OCI-LY7 (cell line): ENCODE measurements at regions not wholly inside any gene's neighbourhood (a gene's known extent, or its start where the extent isn't known, plus 50 kb on each side); places are given as distances from the start of the nearest gene placed in this dataset.

Experiments
- BruUV-seq: library from RNA; stranded (reverse); fragments of 400-500 nt; replicated peaks from 2 replicates; lab custom pipeline; 2021; lab: Mats Ljungman, UMichigan
- CTCF ChIA-PET: fragments of 300-600 bp; sonication (Branson Sonifier 250); formaldehyde crosslinking; loops from one replicate; lab custom pipeline; 2022; ENCODE audit warnings: antibody characterized with exemption; ENCODE audit not compliant: unreplicated experiment; lab: Charles Lee
- POLR2A ChIA-PET: fragments of 300-600 bp; sonication (Branson Sonifier 250); formaldehyde crosslinking; loops from one replicate; lab custom pipeline; 2022; ENCODE audit warnings: antibody characterized with exemption; lab: Charles Lee
- DNase-seq: peaks from one replicate; pipeline ENCODE4 v3.0.0-alpha.2; 2015; ENCODE audit warnings: low spot score
- H2AFZ ChIP-seq: fragments of 200-600 bp; sonication (generic), shearing (Covaris generic); 2 replicates; pipeline ENCODE4 v1.6.1; 2014; ENCODE audit warnings: mild to moderate bottlenecking, antibody characterized with exemption, low read length, moderate library complexity
- H3K27ac ChIP-seq: fragments of 200-600 bp; sonication (generic); 2 replicates; pipeline ENCODE4 v1.5.1; 2014; ENCODE audit warnings: mixed run types, low read depth, mild to moderate bottlenecking, moderate library complexity, low read length, inconsistent platforms; ENCODE audit not compliant: poor library complexity, severe bottlenecking
- H3K36me3 ChIP-seq: fragments of 200-600 bp; sonication (generic); 2 replicates; pipeline ENCODE4 v1.6.1; 2014; ENCODE audit warnings: mild to moderate bottlenecking, antibody characterized with exemption, low read length, moderate library complexity, mixed read lengths; ENCODE audit not compliant: insufficient read depth
- H3K4me1 ChIP-seq: fragments of 200-600 bp; sonication (generic); 2 replicates; pipeline ENCODE4 v1.5.1; 2014; ENCODE audit warnings: mild to moderate bottlenecking, low read length; ENCODE audit not compliant: insufficient read depth, poor library complexity, severe bottlenecking
- H3K4me2 ChIP-seq: fragments of 200-600 bp; sonication (generic); 2 replicates; pipeline ENCODE4 v1.6.1; 2014; ENCODE audit warnings: mild to moderate bottlenecking, low read length
- H3K4me3 ChIP-seq: fragments of 200-600 bp; sonication (generic); 2 replicates; pipeline ENCODE4 v1.5.1; 2014; ENCODE audit warnings: mild to moderate bottlenecking, low read depth, low read length; ENCODE audit not compliant: poor library complexity, severe bottlenecking
- H3K79me2 ChIP-seq: fragments of 200-600 bp; sonication (generic); 2 replicates; pipeline ENCODE4 v1.6.1; 2016; ENCODE audit warnings: low read depth, mild to moderate bottlenecking, low read length, moderate library complexity, mixed read lengths; ENCODE audit not compliant: insufficient read depth
- H3K9me2 ChIP-seq: fragments of 200-600 bp; sonication (generic); 2 replicates; pipeline ENCODE4 v1.6.1; 2016; ENCODE audit warnings: mild to moderate bottlenecking, low read length, mixed read lengths; ENCODE audit not compliant: insufficient read depth
- H3K9me3 ChIP-seq: fragments of 200-600 bp; sonication (generic); 2 replicates; pipeline ENCODE4 v1.6.1; 2014; ENCODE audit warnings: mild to moderate bottlenecking, mixed run types, low read length, mixed read lengths
- H4K20me1 ChIP-seq: fragments of 200-600 bp; sonication (generic); 2 replicates; pipeline ENCODE4 v1.6.1; 2014; ENCODE audit warnings: mild to moderate bottlenecking, antibody characterized with exemption, low read length, moderate library complexity, mixed read lengths; ENCODE audit not compliant: insufficient read depth
- CTCF ChIP-seq: fragments of 200-600 bp; sonication (generic); conservative IDR thresholded peaks from 2 replicates; pipeline ENCODE4 v1.5.1; 2014; ENCODE audit warnings: mild to moderate bottlenecking, antibody characterized with exemption, low read length, moderate library complexity, mixed read lengths
- EZH2phosphoT487 ChIP-seq: fragments of 200-600 bp; sonication (generic); IDR thresholded peaks from 2 replicates; pipeline ENCODE4 v1.6.1; 2018; ENCODE audit warnings: low read depth, borderline replicate concordance, mild to moderate bottlenecking, mixed run types, antibody characterized with exemption, low read length, moderate library complexity, mixed read lengths
- intact Hi-C: fragments of 100-400 bp; cut with micrococcal nuclease; formaldehyde crosslinking; loops from one replicate; pipeline ENCODE4 v1.10.0; 2022; ENCODE audit not compliant: unreplicated experiment

- intact Hi-C loops = no loop called here
- no peaks in the 10 kb centered on the region for H3K9me3 ChIP-seq
- no TSS peak for BruUV-seq
- no peaks in the 10 kb centered on the region for H3K9me2 ChIP-seq
- H3K4me1 ChIP-seq = no peaks in the 10 kb centered on the region
- H2AFZ ChIP-seq = no peak overlapping the region
- no peaks in the 10 kb centered on the region for H3K36me3 ChIP-seq
- no peak overlapping the region for H3K4me2 ChIP-seq
- H3K79me2 ChIP-seq = no peaks in the 10 kb centered on the region
- H3K4me3 ChIP-seq = no peak overlapping the region
- ChIA-PET POLR2A (no interaction called here), CTCF (no interaction called here)
- DNase-seq = no peak
- H3K27ac ChIP-seq = no peak overlapping the region
- TF ChIP-seq CTCF = 0 out of 2 replicates have a peak, but pooled peaks have one; percentile 17
- TF ChIP-seq EZH2phosphoT487 = no peak
- no peaks in the 10 kb centered on the region for H4K20me1 ChIP-seq
These were observed 1280.3 kb downstream of the CDH8 start for GRCh38 chr16:60755907-60756306.

- no peaks in the 10 kb centered on the region for H3K4me1 ChIP-seq
- DNase-seq = no peak
- BruUV-seq = no TSS peak
- no peaks in the 10 kb centered on the region for H4K20me1 ChIP-seq
- H3K79me2 ChIP-seq = no peaks in the 10 kb centered on the region
- no peaks in the 10 kb centered on the region for H3K9me3 ChIP-seq
- H3K36me3 ChIP-seq = no peaks in the 10 kb centered on the region
- H3K4me3 ChIP-seq = no peak overlapping the region
- no peak overlapping the region for H3K27ac ChIP-seq
- TF ChIP-seq CTCF (no peak), EZH2phosphoT487 (no peak)
- intact Hi-C loops = no loop called here
- POLR2A ChIA-PET = interaction anchor here (0.6 kb wide), 1 partner anchor 750 kb away, joined by 3 read pairs; no protein-coding TSS in a partner anchor
- H3K4me2 ChIP-seq = no peak overlapping the region
- CTCF ChIA-PET = no interaction called here
- H2AFZ ChIP-seq = no peak overlapping the region
- H3K9me2 ChIP-seq = no peaks in the 10 kb centered on the region
These were observed 1287.9 kb downstream of the CDH8 start for GRCh38 chr16:60748366-60748765.

- intact Hi-C loops = no loop called here
- ChIA-PET CTCF (no interaction called here), POLR2A (no interaction called here)
- Histone ChIP-seq H3K4me3 (no peak overlapping the region), H3K9me3 (no peaks in the 10 kb centered on the region), H3K36me3 (no peaks in the 10 kb centered on the region), H3K4me1 (no peaks in the 10 kb centered on the region), H4K20me1 (no peaks in the 10 kb centered on the region), H3K27ac (no peak overlapping the region), H3K79me2 (no peaks in the 10 kb centered on the region), H3K9me2 (no peaks in the 10 kb centered on the region), H3K4me2 (no peak overlapping the region), H2AFZ (no peak overlapping the region)
- TF ChIP-seq CTCF (no peak), EZH2phosphoT487 (no peak)
- DNase-seq = no peak
- no TSS peak for BruUV-seq
These were observed 1292.0 kb downstream of the CDH8 start for GRCh38 chr16:60744198-60744597.
